Urothelium cell line (cell line): ENCODE measurements at regions not wholly inside any gene's neighbourhood (a gene's known extent, or its start where the extent isn't known, plus 50 kb on each side); places are given as distances from the start of the nearest gene placed in this dataset.

ENCODE experiments used
- DNase-seq: peaks from one replicate; pipeline ENCODE4 v3.0.0; 2011; ENCODE audit warnings: low spot score, mixed read lengths
- FAIRE-seq: peaks from 2 replicates; lab custom pipeline; 2011; peaks lifted over from hg19 to GRCh38; lab: Jason Lieb, UNC

DNA sequence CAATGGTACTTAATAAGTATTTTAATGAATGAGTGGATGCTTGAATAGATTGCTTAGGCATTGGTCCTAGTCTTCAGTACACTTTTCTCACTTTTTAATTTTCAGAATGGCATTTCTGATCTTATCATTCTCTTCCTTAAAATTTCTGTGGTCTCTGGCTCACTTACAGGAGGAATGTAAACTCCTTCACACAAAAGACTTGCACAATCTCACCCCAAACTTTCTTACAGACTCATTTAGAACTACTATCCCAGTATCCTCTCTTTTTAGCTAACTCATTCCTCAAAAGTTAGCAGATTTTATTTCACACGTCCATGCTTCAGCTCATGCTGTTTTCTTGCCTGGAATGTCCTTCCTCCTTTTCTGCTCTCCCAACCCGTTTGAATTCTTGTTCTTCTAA lies 350.1 kb downstream of the GRXCR1 start:
- no peak for FAIRE-seq
- no peak for DNase-seq

DNA sequence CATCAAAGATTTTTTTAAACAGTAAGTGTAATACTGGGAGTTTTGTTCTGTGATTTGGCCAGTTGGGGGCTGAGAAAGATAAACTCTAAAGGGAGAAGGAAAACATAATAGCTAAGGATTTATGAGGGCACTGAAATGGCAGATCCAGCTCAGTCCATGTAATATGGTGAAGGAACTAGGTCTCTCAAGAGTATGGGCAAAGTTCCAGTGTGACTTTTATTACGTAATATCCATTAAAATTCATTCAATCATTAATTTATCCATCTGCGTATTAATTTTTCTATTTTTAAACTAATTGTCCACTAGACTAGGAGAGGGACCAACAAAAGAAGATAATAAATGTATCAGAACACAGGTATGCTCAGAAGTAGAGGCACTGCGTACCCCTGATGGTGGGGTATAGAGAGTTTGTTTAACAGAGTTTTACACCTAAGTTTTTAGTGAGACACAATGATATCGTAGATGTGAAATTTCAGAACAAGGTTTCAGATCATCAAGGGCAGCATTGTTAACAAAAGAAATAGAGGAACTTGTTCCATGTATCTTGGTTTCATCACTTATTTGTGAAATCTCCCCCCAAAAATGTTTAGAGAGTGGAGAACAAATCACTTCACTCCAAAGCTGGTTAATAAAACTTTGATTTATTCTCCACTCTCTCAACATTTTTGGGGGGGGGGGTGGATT lies 351.1 kb downstream of the GRXCR1 start:
- FAIRE-seq (no peak), DNase-seq (no peak)

DNA sequence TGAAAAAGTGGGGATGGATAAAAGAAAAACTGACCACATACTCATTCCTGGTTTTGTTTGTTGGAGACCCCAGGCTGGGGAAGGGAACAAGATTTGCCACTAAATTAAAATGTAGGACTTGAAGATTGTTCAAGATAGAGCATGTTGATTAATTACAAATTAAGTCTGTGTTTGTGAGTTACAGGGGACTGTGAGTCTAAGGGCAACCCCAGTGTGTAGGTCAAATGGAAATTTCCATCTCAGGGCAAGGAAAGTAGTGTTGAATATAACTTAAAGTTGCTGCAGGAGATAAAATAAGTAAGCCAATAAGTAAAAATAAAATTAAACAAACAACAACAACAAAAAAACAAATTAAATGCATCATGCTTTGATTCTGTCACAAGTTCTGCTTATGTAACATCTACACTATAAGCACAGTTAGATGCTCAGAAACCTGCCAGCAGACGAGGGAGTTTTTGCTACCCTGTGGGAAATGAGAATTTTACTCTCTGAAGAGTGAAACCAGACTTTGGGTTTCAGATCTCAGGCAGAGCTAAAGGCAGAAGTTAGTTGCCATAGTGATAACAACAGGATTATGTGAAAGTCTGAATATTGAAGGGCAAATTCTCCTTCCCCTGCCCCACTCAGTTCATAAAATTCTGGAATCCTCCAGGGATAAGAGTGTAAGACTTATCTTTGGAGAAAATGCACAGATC lies 352.3 kb downstream of the GRXCR1 start:
- no peak for DNase-seq
- no peak for FAIRE-seq

DNA sequence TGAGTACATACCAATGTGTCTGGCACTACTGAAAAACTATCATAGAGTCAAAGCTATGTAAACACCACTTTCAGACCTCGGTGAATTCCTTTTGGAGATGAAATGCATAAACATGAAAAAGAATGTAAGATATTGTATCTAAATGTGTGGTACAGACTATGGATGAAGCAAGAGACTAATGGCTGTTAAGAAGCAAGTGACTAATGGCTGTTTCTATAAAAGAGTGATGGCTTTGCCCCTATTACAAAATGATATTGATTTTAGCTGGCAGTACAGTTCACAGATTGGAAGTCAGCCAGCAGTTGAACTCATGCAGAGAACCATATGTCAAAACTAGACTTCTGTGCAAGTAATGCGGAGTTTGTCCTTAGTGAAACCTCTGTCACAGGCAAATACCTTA lies 359.3 kb downstream of the GRXCR1 start:
- no peak for DNase-seq
- no peak for FAIRE-seq

DNA sequence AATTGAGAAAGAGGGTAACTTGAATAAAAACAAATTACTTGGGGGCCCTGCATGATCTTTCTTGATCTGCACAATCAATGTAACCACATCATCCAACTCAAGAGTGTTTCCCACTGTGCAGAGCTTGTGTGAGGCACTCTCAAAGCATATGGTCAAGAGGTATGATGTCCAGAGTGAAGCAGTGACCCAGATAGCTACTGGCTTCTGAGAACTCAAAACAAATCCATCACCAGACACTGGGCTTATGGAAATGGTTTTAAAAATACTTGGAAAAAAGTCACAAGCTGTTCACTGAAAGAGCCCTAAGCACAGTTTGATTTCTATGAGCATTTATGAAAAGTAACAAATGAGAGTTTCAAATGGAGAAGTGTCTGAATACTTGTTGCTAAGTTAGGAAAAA lies 361.0 kb downstream of the GRXCR1 start:
- no peak for FAIRE-seq
- no peak for DNase-seq

DNA sequence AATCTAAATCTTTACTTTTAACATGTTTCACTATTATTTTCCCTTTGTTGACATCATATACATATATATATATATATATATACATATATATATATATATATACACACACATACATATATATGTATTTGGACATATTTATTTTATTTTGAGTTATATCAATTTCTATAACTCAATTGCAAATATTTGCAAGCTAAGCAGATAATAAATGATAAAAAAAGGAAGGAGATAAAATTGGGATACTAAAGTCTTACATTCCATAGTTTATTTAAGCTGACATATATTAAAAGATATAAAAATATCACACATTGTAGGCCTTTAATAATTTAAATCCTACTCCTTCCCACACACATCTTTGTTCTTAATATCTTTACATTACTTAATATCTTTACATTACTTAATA lies 372.2 kb downstream of the GRXCR1 start:
- DNase-seq (no peak), FAIRE-seq (no peak)

DNA sequence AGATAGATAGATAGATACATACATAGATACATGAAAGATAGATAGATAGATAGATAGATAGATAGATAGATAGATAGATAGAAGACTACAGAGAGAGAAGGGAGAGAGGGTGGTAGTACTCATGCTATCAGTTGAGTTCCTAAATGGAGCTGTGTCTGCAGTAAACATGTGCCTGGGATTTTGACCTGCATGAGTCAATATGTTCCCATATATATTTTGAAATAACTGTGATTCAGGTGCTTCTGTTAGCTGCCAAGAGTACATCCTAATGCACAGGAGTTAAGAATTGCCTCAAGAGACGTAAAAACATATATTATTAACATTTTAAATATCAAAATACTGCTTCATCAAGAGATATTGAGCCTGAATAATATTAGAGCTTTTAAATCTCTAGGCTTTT lies 379.4 kb downstream of the GRXCR1 start:
- no peak for FAIRE-seq
- DNase-seq: no peak

DNA sequence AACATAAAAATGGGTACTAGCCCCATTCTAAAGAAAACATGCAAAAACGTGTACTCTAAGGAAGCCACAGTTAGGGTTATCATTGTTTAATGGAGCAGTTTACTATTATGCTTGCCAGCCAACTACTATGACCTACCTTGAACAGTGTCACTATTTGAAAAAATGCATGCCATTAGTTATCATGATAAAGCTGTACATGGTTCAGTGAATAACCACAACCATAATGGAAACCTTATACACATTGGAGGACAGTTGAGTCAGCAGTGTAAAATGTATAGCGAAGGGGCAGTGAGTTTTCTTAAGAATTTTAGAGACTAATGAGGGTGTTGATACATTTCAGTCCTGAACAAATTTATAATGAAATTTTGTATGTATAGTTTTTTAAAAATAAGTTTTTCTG lies 381.9 kb downstream of the GRXCR1 start:
- FAIRE-seq (no peak), DNase-seq (no peak)

DNA sequence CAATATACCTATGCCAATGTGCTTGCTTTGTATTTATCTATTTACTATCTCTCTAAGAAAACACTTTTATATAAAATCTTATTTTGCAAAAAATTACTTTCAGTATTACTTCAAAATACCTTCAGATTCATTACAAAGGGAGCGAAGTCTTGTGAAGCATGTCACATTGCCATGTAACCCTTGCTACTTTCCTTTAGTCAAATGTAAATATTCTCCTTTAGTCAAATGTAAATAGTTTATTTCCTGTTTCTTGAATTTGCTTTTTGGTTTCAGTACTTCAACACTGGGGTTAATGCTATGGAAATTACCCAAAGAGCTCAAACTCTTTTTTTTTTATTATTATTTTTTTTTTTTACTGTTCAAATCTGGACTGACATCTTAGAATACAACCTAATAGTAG lies 383.3 kb downstream of the GRXCR1 start:
- no peak for FAIRE-seq
- no peak for DNase-seq

DNA sequence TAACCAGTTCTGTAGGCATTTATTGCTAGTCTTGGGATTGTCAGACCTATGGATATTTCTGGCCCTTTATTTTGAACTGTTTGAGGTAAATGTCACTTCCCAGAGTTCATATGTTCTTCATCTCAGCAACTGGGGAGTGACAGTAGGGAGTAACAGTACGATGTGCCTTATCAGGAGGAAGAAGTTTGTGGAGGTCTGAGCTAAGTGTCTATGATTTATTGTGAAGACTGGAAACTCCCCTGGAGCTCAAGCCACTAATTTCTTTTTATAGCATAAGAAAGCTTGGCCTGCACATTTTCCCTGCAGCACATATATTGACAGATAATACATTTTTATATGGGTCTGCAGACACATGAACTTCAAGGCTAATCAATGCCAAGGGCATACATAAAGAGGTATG lies 383.8 kb downstream of the GRXCR1 start:
- FAIRE-seq: no peak

DNA sequence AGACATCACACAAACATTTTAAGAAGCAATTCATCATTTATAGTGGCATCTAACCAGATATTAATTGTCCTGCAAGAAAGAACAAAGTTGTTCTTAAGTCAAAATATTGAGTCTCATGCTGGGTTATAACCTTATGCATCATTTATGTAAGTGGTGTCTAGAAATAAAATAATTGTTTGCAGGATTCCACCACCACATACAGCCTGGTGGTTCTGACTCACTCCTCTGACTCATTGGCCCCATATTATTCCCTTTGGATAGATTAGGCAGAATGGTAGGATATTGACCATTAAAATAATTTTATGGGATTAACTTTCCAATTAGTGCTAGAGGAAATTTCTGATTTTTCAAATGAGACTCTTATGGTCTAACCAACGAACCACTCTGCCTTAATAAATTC lies 384.5 kb downstream of the GRXCR1 start:
- no peak for DNase-seq
- no peak for FAIRE-seq

More for the DNA sequence above, 383.8 kb downstream of the GRXCR1 start:
- no peak for DNase-seq

DNA sequence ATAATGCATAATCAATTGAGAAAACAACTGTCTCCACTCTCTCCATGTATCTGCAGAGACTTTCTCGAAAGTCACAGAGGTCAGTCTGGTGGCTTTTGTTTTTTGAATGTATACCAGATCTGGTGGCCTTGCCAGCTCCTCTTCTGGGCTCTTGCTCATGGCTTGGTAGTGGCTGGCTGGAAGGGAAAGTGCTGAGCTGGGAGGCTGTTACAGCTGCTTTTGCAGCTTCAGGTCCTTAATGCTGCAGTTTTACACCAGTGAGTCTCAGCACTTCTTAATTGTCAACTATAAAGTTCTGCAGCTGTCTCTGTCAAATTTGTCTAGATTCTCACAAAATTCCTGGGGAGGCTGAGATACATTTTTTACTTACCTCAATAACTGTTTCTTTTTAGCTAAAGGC lies 390.0 kb downstream of the GRXCR1 start:
- DNase-seq (no peak), FAIRE-seq (no peak)

DNA sequence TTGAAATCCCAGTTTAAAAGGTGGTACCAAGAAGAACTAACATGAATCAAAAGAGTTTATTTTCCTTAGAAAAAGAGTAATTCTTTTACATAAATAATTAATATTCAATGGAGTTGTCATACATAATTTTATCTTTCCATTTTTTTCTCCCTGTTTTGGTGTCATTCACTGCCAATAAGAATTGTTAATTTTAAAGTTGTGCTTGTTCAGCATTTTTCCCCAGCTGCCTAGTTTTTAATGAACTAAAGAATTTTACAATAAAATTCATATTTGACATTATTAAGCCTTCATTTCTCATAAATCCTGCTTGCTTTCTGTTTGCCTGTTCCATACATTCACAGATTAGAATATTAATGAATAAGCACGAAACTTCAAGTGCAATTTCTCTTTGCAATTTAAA lies 393.6 kb downstream of the GRXCR1 start:
- DNase-seq: no peak
- no peak for FAIRE-seq

DNA sequence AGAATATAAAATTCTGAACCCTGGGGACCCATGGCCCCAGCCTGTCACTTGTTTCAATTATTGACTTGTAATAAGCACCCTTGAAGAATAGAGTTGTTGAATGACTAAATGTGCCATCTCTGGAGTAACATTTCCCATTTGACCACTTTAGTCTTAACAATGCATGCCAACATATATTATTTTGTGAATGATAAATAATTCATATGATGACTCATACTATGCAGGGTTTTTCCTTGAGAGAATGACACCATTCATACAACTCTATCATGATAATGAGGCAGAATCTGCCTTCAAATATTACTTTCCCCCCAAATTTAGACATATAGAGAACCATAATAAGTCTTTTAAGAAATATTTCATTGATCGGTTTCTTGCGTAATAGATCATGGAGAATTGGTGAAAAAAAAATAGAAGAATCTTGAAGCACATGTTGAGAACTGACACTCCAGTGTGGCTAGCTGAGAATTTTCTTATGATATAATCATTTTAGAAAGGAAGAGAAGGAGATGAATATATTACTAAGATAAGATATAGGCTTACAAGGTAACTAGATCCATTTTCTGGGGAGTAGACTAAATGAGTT lies 404.5 kb downstream of the GRXCR1 start:
- no peak for FAIRE-seq
- DNase-seq: no peak

DNA sequence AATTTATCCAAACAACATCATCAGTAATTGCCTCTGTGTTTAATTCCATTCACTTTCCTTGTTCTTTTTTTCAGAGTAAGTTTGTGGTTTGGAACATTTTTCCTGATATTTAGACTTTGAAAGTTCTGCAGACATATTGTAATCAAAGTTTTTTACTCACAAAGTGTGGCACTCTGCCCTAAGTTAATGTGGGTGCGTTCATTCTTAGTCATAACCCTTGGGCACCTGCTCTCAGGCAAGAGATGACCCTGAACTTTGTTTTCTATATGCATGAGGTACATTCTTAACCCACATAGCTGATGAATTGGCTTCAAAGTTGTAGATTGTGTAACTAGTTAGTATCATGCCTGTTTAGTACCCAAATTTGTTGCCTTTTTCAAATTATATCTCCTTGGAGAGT lies 424.3 kb downstream of the GRXCR1 start:
- no peak for DNase-seq
- no peak for FAIRE-seq

DNA sequence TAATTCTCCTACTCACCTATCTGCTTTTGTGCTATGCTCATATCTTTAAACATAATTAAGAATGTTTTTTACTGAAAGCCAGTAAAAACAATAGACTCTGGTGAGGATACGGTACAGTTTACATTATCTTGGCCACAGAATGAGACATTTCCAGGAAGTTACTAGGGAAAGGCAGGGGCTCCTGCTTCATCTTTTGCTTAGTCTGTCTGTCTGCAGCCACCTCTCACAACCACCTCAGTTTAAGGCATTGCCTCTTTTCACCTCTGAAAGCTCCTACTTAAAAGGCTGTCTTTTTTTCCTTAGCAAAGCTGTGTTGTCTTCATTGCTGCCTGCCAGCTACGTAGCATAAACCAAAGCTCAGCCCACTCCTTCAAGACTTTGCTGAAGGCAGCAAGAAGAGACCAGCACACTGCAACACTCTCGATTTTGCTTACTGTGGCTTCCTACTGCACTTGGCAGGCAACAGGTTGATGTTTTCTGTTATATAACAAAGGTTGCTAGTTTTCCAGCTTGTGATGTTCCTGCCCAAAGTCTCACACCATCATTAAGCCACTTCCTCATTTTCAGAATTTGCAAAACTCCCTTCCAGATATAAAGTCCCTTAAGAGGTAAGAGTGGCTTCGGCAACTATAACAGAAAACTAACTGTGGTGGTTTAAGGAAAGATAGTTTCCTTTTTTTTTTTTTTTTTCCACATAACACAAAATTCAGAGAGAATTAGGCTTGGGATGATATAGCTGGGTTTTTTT lies 432.9 kb downstream of the GRXCR1 start:
- DNase-seq: no peak
- no peak for FAIRE-seq

DNA sequence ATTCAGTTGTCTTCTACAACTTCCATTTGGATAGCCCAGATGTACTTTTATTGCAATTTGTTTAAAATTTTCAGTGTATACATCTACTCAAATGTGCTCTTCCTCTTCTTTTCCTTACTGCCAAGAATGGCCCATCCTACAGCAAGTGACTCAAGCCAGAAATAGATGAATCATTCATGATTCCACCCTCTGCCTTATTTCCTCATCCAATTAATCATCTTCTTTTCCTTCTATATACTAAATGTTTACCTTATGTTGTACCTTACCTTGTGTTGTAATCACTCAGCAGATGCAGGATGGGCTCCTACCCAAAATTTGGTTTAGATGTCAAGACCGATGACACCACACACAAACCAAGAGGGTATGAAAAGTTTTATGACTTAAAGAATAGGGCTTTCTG lies 437.8 kb downstream of the GRXCR1 start:
- no peak for FAIRE-seq
- DNase-seq: no peak

DNA sequence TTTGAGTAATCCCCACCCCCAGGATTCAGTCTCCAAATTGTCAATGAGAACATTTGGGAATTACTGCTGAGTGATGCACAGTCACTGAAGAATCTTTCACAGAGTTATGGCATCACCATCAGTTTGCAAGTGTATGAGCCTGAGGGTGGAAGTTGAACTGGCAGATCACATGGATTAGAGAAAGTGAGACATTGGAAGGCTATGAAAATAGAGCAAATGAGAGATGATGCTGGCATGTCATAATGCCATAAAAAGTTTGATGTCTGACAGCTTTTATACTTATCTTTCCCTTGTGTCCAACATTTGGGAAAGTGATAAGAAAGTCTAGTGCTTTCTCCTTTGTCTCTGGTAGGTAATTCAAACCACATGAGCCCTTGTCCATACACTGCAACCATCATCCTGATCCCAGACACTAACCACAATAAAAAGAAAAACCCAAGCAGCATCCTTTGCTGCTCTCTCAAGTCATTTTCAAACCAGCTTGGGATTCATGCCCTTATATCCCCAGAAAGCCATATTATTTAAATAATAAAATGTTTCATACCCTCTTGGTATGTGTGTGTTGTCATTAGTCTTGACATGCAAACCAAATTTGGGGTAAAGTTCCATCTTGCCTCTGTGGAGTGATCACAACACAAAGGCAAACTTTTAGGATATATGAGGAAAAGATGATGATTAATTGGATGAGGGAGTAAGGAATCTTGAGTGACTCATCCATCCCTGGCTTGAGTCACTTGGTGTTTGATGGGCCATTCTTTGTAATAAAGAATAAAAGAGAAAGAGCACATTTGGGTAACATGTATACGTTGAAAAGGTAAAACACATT lies 438.9 kb downstream of the GRXCR1 start:
- peak; percentile 52 for DNase-seq
- no peak for FAIRE-seq

DNA sequence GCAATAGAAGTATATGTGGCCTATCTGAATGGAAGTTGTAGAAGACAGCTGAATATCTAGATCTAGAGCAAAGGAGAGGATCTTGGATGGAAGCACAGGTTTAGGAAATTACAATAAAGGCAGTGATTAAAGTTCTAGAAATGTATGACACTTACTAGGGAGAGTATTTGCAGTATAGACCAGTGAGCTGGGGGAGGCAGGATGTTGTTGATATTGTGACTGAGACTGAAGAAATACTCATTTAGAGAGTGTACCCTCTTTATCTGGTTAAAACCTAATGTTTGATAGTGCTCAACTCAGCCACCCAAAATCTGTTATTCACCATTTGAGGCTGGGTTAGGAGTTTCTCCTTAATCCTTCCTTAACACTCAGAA lies 439.5 kb downstream of the GRXCR1 start:
- DNase-seq: no peak
- FAIRE-seq: no peak

DNA sequence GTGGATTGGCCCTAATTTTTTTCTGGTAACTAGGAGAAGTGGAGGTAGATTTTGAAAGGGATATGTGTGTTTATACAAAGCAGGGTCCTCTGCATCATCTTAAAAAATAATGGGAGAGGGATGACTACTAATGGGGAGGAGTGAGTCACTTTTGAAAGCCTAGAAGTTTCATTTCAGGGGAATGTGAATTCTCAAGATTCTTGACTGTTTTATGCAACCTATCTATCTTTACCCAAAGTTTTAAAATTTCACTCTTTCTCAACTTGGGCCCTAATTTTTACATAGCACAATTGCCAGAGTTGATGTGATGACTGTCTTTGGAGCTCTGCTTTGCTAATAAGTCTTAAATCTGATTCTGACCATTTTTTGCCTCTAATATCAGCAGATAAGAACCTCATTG lies 445.2 kb downstream of the GRXCR1 start:
- no peak for DNase-seq
- no peak for FAIRE-seq

DNA sequence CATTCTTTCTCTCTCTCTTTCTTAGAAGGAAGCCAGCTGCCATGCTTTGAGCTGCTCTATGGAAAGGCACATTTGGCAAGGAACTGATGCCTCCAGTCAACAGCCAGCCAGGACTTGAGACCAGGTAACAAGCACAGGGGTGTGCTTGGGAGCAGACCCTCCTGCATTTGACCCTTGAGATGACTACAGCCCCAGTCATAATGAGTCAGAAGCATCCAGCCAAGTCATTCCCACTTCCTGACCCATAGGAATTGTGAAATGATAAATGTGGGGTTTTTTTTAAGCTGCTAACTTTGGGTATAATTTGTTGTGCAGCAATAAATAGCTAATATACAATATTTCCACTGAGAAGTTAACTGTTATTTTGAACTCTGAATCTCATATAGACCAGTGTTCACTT lies 446.9 kb downstream of the GRXCR1 start:
- no peak for FAIRE-seq

More for the DNA sequence above, 446.9 kb downstream of the GRXCR1 start:
- peak; percentile 32 for DNase-seq
